ENCODE measurements at regions not wholly inside any gene's neighbourhood (a gene's known extent, or its start where the extent isn't known, plus 50 kb on each side); places are given as distances from the start of the nearest gene placed in this dataset.

- WGBS = 89% methylated on average over 1 of the region's 1 CpG
- no peaks in the 10 kb centered on the region for H3K4me1 ChIP-seq (ENCODE audit: insufficient read depth)
- DNase-seq (ENCODE audit: extremely low spot score) = no peak
- no peak overlapping the region for H3K27ac ChIP-seq (ENCODE audit: low read depth)
- no peak overlapping the region for H3K4me3 ChIP-seq (ENCODE audit: low read depth, low read length)
- no peaks in the 10 kb centered on the region for H3K36me3 ChIP-seq (ENCODE audit: insufficient read depth)
Measured at GRCh38 chr2:58886009-58886408, 644.9 kb upstream of the FANCL start.

GRCh38 chr2:58879834-58880233 is 638.7 kb upstream of the FANCL start:
- Histone ChIP-seq H3K36me3 (ENCODE audit: insufficient read depth) (no peaks in the 10 kb centered on the region), H3K4me1 (ENCODE audit: insufficient read depth) (no peaks in the 10 kb centered on the region), H3K4me3 (ENCODE audit: low read depth, low read length) (no peak overlapping the region), H3K27ac (ENCODE audit: low read depth) (no peak overlapping the region)
- 90% methylated on average over 4 of the region's 4 CpGs for WGBS
- DNase-seq (ENCODE audit: extremely low spot score) = no peak

GRCh38 chr2:58878778-58879177 is 637.7 kb upstream of the FANCL start:
- H3K27ac ChIP-seq (ENCODE audit: low read depth) = no peak overlapping the region
- DNase-seq (ENCODE audit: extremely low spot score) = no peak
- no peaks in the 10 kb centered on the region for H3K36me3 ChIP-seq (ENCODE audit: insufficient read depth)
- WGBS = 75% methylated on average over 1 of the region's 1 CpG
- no peak overlapping the region for H3K4me3 ChIP-seq (ENCODE audit: low read depth, low read length)
- H3K4me1 ChIP-seq (ENCODE audit: insufficient read depth) = no peaks in the 10 kb centered on the region

- 92% methylated on average over 2 of the region's 2 CpGs for WGBS
- no peak for DNase-seq (ENCODE audit: extremely low spot score)
Measured at GRCh38 chr2:58876126-58876525, 635.0 kb upstream of the FANCL start.

GRCh38 chr2:58875436-58875835 is 634.3 kb upstream of the FANCL start:
- no peak overlapping the region for H3K4me3 ChIP-seq (ENCODE audit: low read depth, low read length)
- no peak overlapping the region for H3K27ac ChIP-seq (ENCODE audit: low read depth)
- WGBS = 70% methylated on average over 4 of the region's 4 CpGs
- no peak for DNase-seq (ENCODE audit: extremely low spot score)
- no peaks in the 10 kb centered on the region for H3K36me3 ChIP-seq (ENCODE audit: insufficient read depth)
- H3K4me1 ChIP-seq (ENCODE audit: insufficient read depth) = no peaks in the 10 kb centered on the region

More at GRCh38 chr2:58876126-58876525, 635.0 kb upstream of the FANCL start:
- Histone ChIP-seq H3K36me3 (ENCODE audit: insufficient read depth) (no peaks in the 10 kb centered on the region), H3K27ac (ENCODE audit: low read depth) (no peak overlapping the region), H3K4me3 (ENCODE audit: low read depth, low read length) (no peak overlapping the region), H3K4me1 (ENCODE audit: insufficient read depth) (no peaks in the 10 kb centered on the region)

GRCh38 chr2:58871469-58872142 is 630.5 kb upstream of the FANCL start:
- Histone ChIP-seq H3K4me1 (ENCODE audit: insufficient read depth) (no peaks in the 10 kb centered on the region), H3K36me3 (ENCODE audit: insufficient read depth) (no peaks in the 10 kb centered on the region), H3K27ac (ENCODE audit: low read depth) (no peak overlapping the region), H3K4me3 (ENCODE audit: low read depth, low read length) (no peak overlapping the region)
- DNase-seq (ENCODE audit: extremely low spot score) = no peak
- WGBS = 95% methylated on average over 4 of the region's 4 CpGs

- Histone ChIP-seq H3K4me1 (ENCODE audit: insufficient read depth) (no peaks in the 10 kb centered on the region), H3K27ac (ENCODE audit: low read depth) (no peak overlapping the region), H3K4me3 (ENCODE audit: low read depth, low read length) (no peak overlapping the region), H3K36me3 (ENCODE audit: insufficient read depth) (no peaks in the 10 kb centered on the region)
- 45% methylated on average over 2 of the region's 2 CpGs for WGBS
- DNase-seq (ENCODE audit: extremely low spot score) = no peak
Measured at GRCh38 chr2:58870704-58871103, 629.6 kb upstream of the FANCL start.

- no peaks in the 10 kb centered on the region for H3K4me1 ChIP-seq (ENCODE audit: insufficient read depth)
- H3K27ac ChIP-seq (ENCODE audit: low read depth) = no peak overlapping the region
- no peak for DNase-seq (ENCODE audit: extremely low spot score)
- 89% methylated on average over 1 of the region's 1 CpG for WGBS
- no peaks in the 10 kb centered on the region for H3K36me3 ChIP-seq (ENCODE audit: insufficient read depth)
- H3K4me3 ChIP-seq (ENCODE audit: low read depth, low read length) = no peak overlapping the region
Measured at GRCh38 chr2:58866946-58867345, 625.8 kb upstream of the FANCL start.

- Histone ChIP-seq H3K36me3 (ENCODE audit: insufficient read depth) (no peaks in the 10 kb centered on the region), H3K4me1 (ENCODE audit: insufficient read depth) (no peaks in the 10 kb centered on the region), H3K4me3 (ENCODE audit: low read depth, low read length) (no peak overlapping the region), H3K27ac (ENCODE audit: low read depth) (no peak overlapping the region)
- WGBS = 28% methylated on average over 1 of the region's 1 CpG
- DNase-seq (ENCODE audit: extremely low spot score) = no peak
Measured at GRCh38 chr2:58866527-58866926, 625.4 kb upstream of the FANCL start.

GRCh38 chr2:58866040-58866439 is 624.9 kb upstream of the FANCL start:
- DNase-seq (ENCODE audit: extremely low spot score) = no peak
- Histone ChIP-seq H3K4me3 (ENCODE audit: low read depth, low read length) (no peak overlapping the region), H3K27ac (ENCODE audit: low read depth) (no peak overlapping the region), H3K4me1 (ENCODE audit: insufficient read depth) (no peaks in the 10 kb centered on the region), H3K36me3 (ENCODE audit: insufficient read depth) (no peaks in the 10 kb centered on the region)
- WGBS = 36% methylated on average over 6 of the region's 6 CpGs

- no peak overlapping the region for H3K27ac ChIP-seq (ENCODE audit: low read depth)
- 82% methylated on average over 1 of the region's 1 CpG for WGBS
- H3K4me1 ChIP-seq (ENCODE audit: insufficient read depth) = no peaks in the 10 kb centered on the region
- no peak overlapping the region for H3K4me3 ChIP-seq (ENCODE audit: low read depth, low read length)
- DNase-seq (ENCODE audit: extremely low spot score) = no peak
- no peaks in the 10 kb centered on the region for H3K36me3 ChIP-seq (ENCODE audit: insufficient read depth)
Measured at GRCh38 chr2:58865436-58865835, 624.3 kb upstream of the FANCL start.

GRCh38 chr2:58862244-58862643 is 621.1 kb upstream of the FANCL start:
- no peak for DNase-seq (ENCODE audit: extremely low spot score)
- WGBS = 80% methylated on average over 3 of the region's 3 CpGs
- no peak overlapping the region for H3K27ac ChIP-seq (ENCODE audit: low read depth)
- H3K36me3 ChIP-seq (ENCODE audit: insufficient read depth) = no peaks in the 10 kb centered on the region
- H3K4me3 ChIP-seq (ENCODE audit: low read depth, low read length) = no peak overlapping the region
- no peaks in the 10 kb centered on the region for H3K4me1 ChIP-seq (ENCODE audit: insufficient read depth)

GRCh38 chr2:58860586-58860985 is 619.5 kb upstream of the FANCL start:
- Histone ChIP-seq H3K36me3 (ENCODE audit: insufficient read depth) (no peaks in the 10 kb centered on the region), H3K4me1 (ENCODE audit: insufficient read depth) (no peaks in the 10 kb centered on the region), H3K4me3 (ENCODE audit: low read depth, low read length) (no peak overlapping the region), H3K27ac (ENCODE audit: low read depth) (no peak overlapping the region)
- no peak for DNase-seq (ENCODE audit: extremely low spot score)
- WGBS = 63% methylated on average over 1 of the region's 1 CpG

GRCh38 chr2:58856100-58856499 is 615.0 kb upstream of the FANCL start:
- 90% methylated on average over 6 of the region's 6 CpGs for WGBS
- Histone ChIP-seq H3K36me3 (ENCODE audit: insufficient read depth) (no peaks in the 10 kb centered on the region), H3K4me1 (ENCODE audit: insufficient read depth) (no peaks in the 10 kb centered on the region), H3K4me3 (ENCODE audit: low read depth, low read length) (no peak overlapping the region), H3K27ac (ENCODE audit: low read depth) (no peak overlapping the region)
- no peak for DNase-seq (ENCODE audit: extremely low spot score)

- H3K36me3 ChIP-seq (ENCODE audit: insufficient read depth) = no peaks in the 10 kb centered on the region
- WGBS = 48% methylated on average over 2 of the region's 2 CpGs
- no peak for DNase-seq (ENCODE audit: extremely low spot score)
- no peaks in the 10 kb centered on the region for H3K4me1 ChIP-seq (ENCODE audit: insufficient read depth)
- H3K4me3 ChIP-seq (ENCODE audit: low read depth, low read length) = no peak overlapping the region
- no peak overlapping the region for H3K27ac ChIP-seq (ENCODE audit: low read depth)
Measured at GRCh38 chr2:58853420-58853819, 612.3 kb upstream of the FANCL start.
